ENCODE measurements at regions not wholly inside any gene's neighbourhood (a gene's known extent, or its start where the extent isn't known, plus 50 kb on each side); places are given as distances from the start of the nearest gene placed in this dataset.

- no peak for DNase-seq
Measured at GRCh38 chr11:11135820-11136476, 217.1 kb downstream of the CSNK2A3 start.

GRCh38 chr11:11129118-11129517 is 223.9 kb downstream of the CSNK2A3 start:
- DNase-seq = no peak

GRCh38 chr11:11125618-11126017 is 227.4 kb downstream of the CSNK2A3 start:
- no peak for DNase-seq

GRCh38 chr11:11122749-11123148 is 230.3 kb downstream of the CSNK2A3 start:
- DNase-seq = no peak

GRCh38 chr11:11119917-11120316 is 233.1 kb downstream of the CSNK2A3 start:
- no peak for DNase-seq

- no peak for DNase-seq
Measured at GRCh38 chr11:11117730-11118129, 235.3 kb downstream of the CSNK2A3 start.

GRCh38 chr11:11115475-11115874 is 237.6 kb downstream of the CSNK2A3 start:
- DNase-seq = no peak

- DNase-seq = no peak
Measured at GRCh38 chr11:11113626-11114025, 239.4 kb downstream of the CSNK2A3 start.

DNA sequence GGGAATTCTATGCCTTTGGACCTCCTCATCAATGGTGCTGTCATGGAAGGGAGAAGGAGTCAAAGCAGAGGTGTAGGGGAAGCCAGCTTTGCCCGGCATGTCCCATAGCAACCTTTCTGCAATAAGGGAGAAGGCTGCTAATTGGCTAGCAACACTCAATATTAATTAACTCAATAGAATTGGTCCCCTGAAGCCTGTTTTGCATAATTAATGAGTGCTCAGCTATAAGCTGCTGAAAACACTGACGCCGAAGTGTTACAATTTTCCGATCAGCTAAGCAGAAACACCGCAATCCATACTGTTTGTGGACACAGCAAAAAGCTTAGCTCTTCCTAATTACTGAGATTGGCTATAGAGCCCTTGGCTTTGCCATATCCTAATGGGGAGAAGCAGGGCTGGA is 245.0 kb downstream of the CSNK2A3 start:
- no peak for DNase-seq

DNA sequence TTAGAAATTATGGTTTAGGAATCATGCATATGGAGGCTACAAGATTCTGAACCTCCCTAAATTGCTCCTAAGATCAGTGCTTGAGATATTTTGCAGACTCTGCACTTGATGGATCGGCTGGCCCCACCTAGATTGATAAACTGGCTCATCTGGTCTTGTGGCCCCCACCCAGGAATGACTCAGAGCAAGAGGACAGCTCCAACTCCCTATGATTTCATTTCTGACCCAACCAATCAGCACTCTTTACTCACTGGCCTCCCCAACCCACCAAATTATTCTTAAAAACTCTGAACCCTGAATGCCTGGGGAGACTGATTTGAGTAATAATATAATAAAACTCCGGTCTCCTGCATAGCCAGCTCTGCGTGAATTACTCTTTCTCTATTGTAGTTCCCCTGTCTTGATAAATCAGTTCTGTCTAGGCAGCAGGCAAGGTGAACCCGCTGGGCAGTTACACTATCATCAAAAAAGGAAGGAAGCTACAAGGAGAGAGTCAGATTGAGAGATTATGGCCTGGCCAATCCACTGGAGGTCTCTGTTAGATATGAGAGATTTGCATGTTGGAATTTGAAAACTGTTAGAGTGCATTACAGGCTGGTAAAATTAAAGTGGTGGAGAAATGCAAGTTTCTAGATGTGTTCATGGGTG is 245.8 kb downstream of the CSNK2A3 start:
- no peak for DNase-seq

DNA sequence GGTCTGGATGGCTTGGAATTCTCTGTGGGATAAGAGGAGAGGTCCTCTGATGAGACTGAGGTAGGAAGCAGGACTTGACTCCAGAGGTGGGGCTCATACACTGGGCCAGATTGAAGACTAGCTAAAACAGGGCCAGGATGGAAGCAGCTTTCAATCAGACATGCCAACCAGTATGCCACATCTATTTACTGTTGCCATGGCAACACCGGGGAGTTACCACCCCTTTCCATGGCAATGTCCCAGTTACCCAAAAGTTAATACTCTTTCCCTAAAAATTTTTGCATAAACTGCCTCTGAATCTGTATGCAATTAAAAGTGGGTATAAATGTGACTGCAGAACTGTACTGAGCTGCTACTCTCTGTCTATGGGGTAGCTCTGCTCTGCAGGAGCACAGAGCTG is 247.5 kb upstream of the ZBED5 start:
- no peak for DNase-seq

DNA sequence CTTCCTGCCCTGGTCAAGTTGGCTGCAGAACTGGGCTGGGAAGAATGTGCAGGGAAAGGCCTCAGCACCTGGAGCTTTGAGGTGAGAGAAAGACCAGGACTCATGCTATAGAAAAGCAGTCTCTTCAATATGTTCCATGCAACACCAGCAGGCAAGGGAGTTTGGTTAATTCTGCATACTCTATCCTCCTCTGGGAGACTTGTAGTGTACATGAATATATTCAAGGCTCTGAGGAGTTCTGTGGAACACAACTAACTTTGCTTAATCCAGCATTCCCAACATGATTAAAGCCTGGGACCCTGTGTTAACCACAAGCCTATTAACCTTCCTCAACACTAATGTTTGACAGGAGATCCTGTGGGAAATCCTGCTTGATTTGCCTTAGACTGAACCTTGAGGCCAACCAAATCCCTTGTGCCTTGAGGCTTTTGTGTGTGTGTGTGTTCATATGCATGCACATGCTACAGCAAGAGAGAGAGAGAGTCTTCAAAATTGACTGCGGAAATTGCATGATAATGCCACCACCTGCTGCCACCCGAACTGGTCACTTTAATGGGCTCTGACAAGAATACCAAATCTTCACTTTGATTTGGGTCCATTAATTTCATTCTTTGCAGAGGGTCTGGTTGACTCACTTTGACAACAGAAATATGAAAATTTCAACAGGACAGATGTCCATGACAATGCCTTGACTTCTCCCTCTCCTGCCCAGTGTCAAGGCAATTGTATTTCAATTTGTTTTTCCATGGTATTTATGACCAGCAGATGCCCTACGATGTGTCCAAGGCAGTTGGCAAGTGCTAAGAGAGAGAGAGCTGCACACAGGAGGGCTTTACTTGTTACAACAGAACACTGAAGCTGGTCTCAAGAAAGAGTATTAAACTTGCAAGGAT is 238.2 kb upstream of the ZBED5 start:
- DNase-seq = no peak

DNA sequence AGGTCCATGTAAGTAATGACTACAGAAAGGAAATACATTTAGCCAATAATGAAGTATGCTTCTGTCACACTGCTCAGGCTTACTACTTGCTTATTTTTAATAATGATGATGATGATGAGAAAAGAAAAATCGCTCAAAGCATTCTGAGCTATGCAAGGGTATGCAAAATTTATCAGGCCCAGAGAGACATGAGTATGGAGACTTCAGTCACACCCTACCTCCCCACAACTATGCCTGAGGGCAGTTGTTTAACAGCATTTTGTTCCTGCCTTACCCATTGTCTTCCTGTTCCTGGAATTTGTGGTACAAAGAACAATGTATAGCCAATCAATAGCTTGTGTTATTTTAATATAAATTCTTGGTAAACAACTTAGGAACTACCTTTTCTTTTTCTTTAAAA is 232.6 kb upstream of the ZBED5 start:
- no peak for DNase-seq

- no peak for DNase-seq
Measured at GRCh38 chr11:11089805-11090204, 232.0 kb upstream of the ZBED5 start.

- DNase-seq = no peak
Measured at GRCh38 chr11:11086979-11087378, 229.1 kb upstream of the ZBED5 start.

GRCh38 chr11:11085580-11085979 is 227.7 kb upstream of the ZBED5 start:
- DNase-seq = no peak

DNA sequence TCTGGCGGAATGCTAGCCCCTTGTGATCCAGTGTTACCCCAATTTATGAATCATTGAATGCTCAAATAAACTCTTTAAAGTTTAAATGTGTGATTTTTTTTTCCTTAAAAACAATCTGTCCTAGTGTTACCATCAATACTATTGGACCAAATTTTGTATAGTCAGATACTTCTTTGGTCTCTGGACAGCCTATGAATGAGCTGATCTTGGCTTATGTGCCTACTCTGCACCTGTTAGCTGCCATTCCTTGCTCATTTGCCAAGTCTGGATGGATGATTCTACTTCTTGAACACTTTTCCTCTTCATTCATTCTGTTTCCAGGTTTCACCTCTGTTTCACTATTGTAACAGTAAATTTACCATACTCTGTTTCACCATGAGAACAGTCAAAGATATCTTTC is 226.5 kb upstream of the ZBED5 start:
- no peak for DNase-seq

- no peak for DNase-seq
Measured at GRCh38 chr11:11083441-11083840, 225.6 kb upstream of the ZBED5 start.

GRCh38 chr11:11082646-11083045 is 224.8 kb upstream of the ZBED5 start:
- DNase-seq = no peak

- no peak for DNase-seq
Measured at GRCh38 chr11:11081776-11082175, 223.9 kb upstream of the ZBED5 start.

- DNase-seq = no peak
Measured at GRCh38 chr11:11081288-11081687, 223.4 kb upstream of the ZBED5 start.

DNA sequence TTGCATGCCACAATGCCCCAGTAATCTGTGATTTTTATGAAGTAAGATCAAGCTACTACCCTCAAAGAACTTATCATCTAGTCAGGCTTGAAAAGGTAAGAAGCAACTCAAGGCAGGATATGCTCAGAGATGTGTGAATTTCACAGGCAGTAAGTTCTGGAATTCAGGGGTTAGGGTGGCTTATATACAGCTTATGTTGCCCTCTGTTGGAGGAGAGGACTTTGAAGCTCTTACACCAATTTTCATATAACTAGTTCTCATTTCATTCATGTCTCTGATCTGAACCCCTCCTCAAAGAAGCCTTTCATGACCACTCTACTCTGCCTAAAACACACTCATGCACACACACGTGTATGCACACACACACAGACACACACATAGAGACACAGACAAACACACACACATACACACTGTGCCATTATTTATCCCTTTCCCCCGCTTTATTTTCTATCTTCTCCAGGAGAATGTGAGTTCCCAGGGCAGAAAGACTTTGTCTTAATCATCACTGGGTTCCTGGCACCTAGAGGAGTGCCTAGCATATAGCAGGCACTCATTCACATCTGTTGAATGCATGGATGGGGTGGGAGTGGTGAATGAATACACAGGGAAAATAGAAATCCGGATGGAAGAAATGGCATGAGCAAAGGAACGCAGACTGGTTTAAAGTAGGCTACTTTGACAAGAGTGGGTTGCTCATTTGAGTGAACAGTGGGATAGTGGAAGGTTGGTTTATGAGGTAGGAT is 220.7 kb upstream of the ZBED5 start:
- DNase-seq = no peak

DNA sequence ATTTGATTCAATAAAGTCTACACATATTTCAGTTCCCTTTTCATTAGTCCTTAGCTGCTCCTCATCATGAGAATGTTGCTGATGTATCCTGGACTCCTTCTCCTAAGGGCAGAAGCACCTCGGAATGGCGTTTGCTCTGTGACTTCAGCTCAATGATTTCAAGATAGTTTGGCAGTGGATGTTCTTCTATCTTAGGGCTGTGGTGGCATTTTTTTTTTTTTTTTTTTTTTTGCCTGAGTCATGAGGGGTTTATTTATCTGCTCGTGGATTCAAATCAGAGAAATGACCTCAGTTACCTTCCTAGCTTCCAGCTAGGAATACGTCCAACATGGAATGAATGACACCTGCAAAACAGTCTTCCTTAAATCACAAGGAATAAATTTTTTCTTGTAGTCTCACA is 220.0 kb upstream of the ZBED5 start:
- no peak for DNase-seq

Measured in activated effector memory CD4-positive, alpha-beta T cell treated with anti-CD3 and anti-CD28 coated beads, Interleukin-2, amount 50 U/mL, for 16 hours (primary cell).